ENCODE measurements at regions not wholly inside any gene's neighbourhood (a gene's known extent, or its start where the extent isn't known, plus 50 kb on each side); places are given as distances from the start of the nearest gene placed in this dataset.
"Not testable (repeated sequence)": the region's sequence is repeated elsewhere in the genome, so short reads cannot be mapped to it uniquely, and the experiment has no call there.

DNA sequence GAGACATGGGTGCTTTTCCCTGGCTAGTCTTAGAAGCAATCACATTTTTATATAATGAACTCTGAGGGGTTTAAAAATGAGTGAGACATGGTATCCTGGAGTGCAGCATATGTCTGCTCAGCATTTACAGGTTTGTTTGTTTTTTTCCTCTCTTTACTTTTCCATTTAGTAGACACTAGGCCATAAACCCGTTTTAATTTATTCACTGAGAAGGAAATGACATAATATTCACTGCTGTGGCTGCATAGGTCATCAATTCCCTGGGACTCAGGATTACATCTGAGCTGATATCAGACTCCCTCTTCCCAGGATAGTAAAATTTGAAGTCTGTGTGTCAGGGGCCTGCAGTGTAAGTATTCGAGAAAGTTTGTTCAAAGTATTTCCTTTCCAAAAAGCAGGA is 178.9 kb upstream of the SPRY1 start:
- H3K36me3 Mint-ChIP-seq, result peaks cover 12% of the 10 kb centered on the region
- peaks cover 0 to 2% (median 0%) of the 10 kb centered on the region in 3 donors for H3K9me3 Mint-ChIP-seq
- H3K4me3 Mint-ChIP-seq, result no peak overlapping the region
- H3K4me1 Mint-ChIP-seq, result no peaks in the 10 kb centered on the region
- H3K27me3 Mint-ChIP-seq, result no peaks in the 10 kb centered on the region
- no peak overlapping the region for H3K27ac Mint-ChIP-seq

DNA sequence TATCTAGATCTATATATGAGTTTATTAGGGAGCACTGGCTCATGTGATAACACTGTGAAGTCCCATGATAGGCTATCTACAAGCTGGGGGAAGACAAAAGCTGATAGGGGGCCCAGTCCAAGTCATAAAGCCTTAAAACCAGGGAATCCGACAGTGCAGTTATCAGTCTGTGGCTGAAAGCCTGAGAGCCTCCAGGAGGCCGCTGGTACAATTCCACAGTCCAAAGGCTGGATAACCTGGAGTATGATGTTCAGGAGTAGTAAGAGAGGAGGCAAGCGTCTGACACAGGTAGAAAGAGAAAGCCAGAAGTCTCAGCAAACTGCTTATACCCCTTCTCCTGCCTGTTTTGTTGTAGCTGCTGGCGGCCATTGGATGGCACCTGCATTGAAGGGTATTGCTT is 177.6 kb upstream of the SPRY1 start:
- Mint-ChIP-seq H3K36me3 (peaks cover 17% of the 10 kb centered on the region), H3K4me3 (no peak overlapping the region), H3K27ac (no peak overlapping the region), H3K4me1 (no peaks in the 10 kb centered on the region), H3K9me3 (peaks cover 0 to 7% (median 2%) of the 10 kb centered on the region in 3 donors), H3K27me3 (no peaks in the 10 kb centered on the region)

GRCh38 chr4:123229286-123229685 is 167.3 kb upstream of the SPRY1 start:
- peaks cover 18% of the 10 kb centered on the region for H3K36me3 Mint-ChIP-seq
- no peaks in the 10 kb centered on the region for H3K27me3 Mint-ChIP-seq
- H3K4me3 Mint-ChIP-seq, result no peak overlapping the region
- H3K4me1 Mint-ChIP-seq, result peaks cover 0 to 3% (median 0%) of the 10 kb centered on the region in 3 donors
- H3K9me3 Mint-ChIP-seq, result no peaks in the 10 kb centered on the region
- H3K27ac Mint-ChIP-seq, result no peak overlapping the region

DNA sequence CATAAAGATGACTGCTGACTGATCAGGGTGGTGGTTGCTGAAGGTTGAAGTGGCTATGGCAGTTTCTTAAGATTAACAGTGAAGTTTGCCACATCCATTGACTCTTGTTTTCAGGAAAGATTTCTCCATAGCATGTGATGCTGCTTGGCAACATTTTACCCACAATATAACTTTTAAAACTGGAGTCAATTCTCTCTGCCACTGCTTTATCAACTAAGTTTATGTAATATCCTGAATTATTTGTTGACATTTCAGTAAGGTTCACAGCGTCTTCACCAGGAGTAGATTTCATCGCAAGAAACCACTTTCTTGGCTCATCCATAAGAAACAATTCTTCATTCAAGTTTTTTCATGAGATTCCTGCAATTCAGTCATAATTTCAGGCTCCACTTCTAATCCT is 166.5 kb upstream of the SPRY1 start:
- Mint-ChIP-seq H3K4me1 (peaks cover 0 to 3% (median 0%) of the 10 kb centered on the region in 3 donors), H3K36me3 (peaks cover 20% of the 10 kb centered on the region), H3K9me3 (no peaks in the 10 kb centered on the region), H3K27ac (no peak overlapping the region), H3K27me3 (no peaks in the 10 kb centered on the region), H3K4me3 (no peak overlapping the region)

GRCh38 chr4:123232439-123232838 is 164.2 kb upstream of the SPRY1 start:
- no peaks in the 10 kb centered on the region for H3K27me3 Mint-ChIP-seq
- no peaks in the 10 kb centered on the region for H3K9me3 Mint-ChIP-seq
- H3K4me3 Mint-ChIP-seq, result no peak overlapping the region
- no peak overlapping the region for H3K27ac Mint-ChIP-seq
- peaks cover 0 to 3% (median 0%) of the 10 kb centered on the region in 3 donors for H3K4me1 Mint-ChIP-seq
- H3K36me3 Mint-ChIP-seq, result peaks cover 20% of the 10 kb centered on the region

GRCh38 chr4:123233136-123233768 is 163.3 kb upstream of the SPRY1 start:
- peak overlapping the region in 1 of 3 donors; percentile 22 for H3K27ac Mint-ChIP-seq

GRCh38 chr4:123234955-123235354 is 161.6 kb upstream of the SPRY1 start:
- Mint-ChIP-seq H3K4me1 (peaks cover 0 to 4% (median 0%) of the 10 kb centered on the region in 3 donors), H3K36me3 (peaks cover 20% of the 10 kb centered on the region), H3K27ac (no peak overlapping the region)

More at GRCh38 chr4:123233136-123233768, 163.3 kb upstream of the SPRY1 start:
- no peak overlapping the region for H3K4me3 Mint-ChIP-seq
- peaks cover 20% of the 10 kb centered on the region for H3K36me3 Mint-ChIP-seq
- H3K4me1 Mint-ChIP-seq, result peaks cover 0 to 3% (median 0%) of the 10 kb centered on the region in 3 donors
- H3K27me3 Mint-ChIP-seq, result no peaks in the 10 kb centered on the region
- H3K9me3 Mint-ChIP-seq, result no peaks in the 10 kb centered on the region

GRCh38 chr4:123235431-123235830 is 161.2 kb upstream of the SPRY1 start:
- no peak overlapping the region for H3K4me3 Mint-ChIP-seq
- peaks cover 0 to 4% (median 0%) of the 10 kb centered on the region in 3 donors for H3K4me1 Mint-ChIP-seq
- H3K9me3 Mint-ChIP-seq, result peaks cover 0 to 9% (median 0%) of the 10 kb centered on the region in 3 donors
- H3K27ac Mint-ChIP-seq, result no peak overlapping the region
- H3K36me3 Mint-ChIP-seq, result peaks cover 18% of the 10 kb centered on the region
- H3K27me3 Mint-ChIP-seq, result no peaks in the 10 kb centered on the region

More at GRCh38 chr4:123234955-123235354, 161.6 kb upstream of the SPRY1 start:
- no peak overlapping the region for H3K4me3 Mint-ChIP-seq
- no peaks in the 10 kb centered on the region for H3K27me3 Mint-ChIP-seq
- H3K9me3 Mint-ChIP-seq, result peaks cover 0 to 5% (median 0%) of the 10 kb centered on the region in 3 donors

- Mint-ChIP-seq H3K4me1 (peaks cover 0 to 6% (median 0%) of the 10 kb centered on the region in 3 donors), H3K27ac (no peak overlapping the region), H3K4me3 (no peak overlapping the region), H3K9me3 (peaks cover 0 to 10% (median 3%) of the 10 kb centered on the region in 3 donors), H3K27me3 (no peaks in the 10 kb centered on the region), H3K36me3 (peaks cover 11% of the 10 kb centered on the region)
Observed at GRCh38 chr4:123236606-123237005, 160.0 kb upstream of the SPRY1 start.

- H3K9me3 Mint-ChIP-seq, result peaks cover 2 to 15% (median 8%) of the 10 kb centered on the region in 3 donors
- H3K4me3 Mint-ChIP-seq, H3K36me3 Mint-ChIP-seq, H3K27me3 Mint-ChIP-seq, H3K4me1 Mint-ChIP-seq: not testable (repeated sequence)
- H3K27ac Mint-ChIP-seq, result peak overlapping the region in 2 of 3 donors; percentile 71 to 87
Observed at GRCh38 chr4:123240286-123240685, 156.3 kb upstream of the SPRY1 start.

GRCh38 chr4:123243220-123243619 is 153.4 kb upstream of the SPRY1 start:
- not testable (repeated sequence) for H3K27me3 Mint-ChIP-seq, H3K27ac Mint-ChIP-seq, H3K4me1 Mint-ChIP-seq, H3K4me3 Mint-ChIP-seq, H3K36me3 Mint-ChIP-seq
- peaks cover 2 to 15% (median 8%) of the 10 kb centered on the region in 3 donors for H3K9me3 Mint-ChIP-seq

DNA sequence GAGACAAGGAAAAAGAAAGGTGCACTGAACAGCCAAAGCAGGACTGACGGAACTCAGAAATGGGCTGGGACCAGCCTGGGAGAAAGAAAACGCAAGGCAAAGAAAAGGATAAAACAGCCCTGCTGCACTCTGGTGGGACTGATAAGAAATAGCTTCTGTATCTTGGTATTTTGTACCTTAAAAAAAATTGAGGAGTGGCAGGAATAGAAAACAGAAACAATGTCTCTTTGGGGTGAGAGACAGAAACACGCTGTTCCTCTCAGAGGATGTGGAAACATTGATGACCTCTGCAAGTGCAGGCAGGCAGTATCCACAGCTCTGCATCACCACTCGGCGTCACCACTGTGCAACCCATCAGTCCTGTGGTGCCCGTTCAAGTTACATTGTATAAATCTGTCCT is 152.5 kb upstream of the SPRY1 start:
- Mint-ChIP-seq H3K4me1 (peaks cover 0 to 4% (median 0%) of the 10 kb centered on the region in 3 donors), H3K27ac (no peak overlapping the region), H3K4me3 (no peak overlapping the region), H3K9me3 (peaks cover 2 to 13% (median 8%) of the 10 kb centered on the region in 3 donors), H3K36me3 (no peaks in the 10 kb centered on the region), H3K27me3 (no peaks in the 10 kb centered on the region)

- Mint-ChIP-seq H3K4me3 (no peak overlapping the region), H3K9me3 (peaks cover 2 to 8% (median 5%) of the 10 kb centered on the region in 3 donors)
Observed at GRCh38 chr4:123246085-123246484, 150.5 kb upstream of the SPRY1 start.

DNA sequence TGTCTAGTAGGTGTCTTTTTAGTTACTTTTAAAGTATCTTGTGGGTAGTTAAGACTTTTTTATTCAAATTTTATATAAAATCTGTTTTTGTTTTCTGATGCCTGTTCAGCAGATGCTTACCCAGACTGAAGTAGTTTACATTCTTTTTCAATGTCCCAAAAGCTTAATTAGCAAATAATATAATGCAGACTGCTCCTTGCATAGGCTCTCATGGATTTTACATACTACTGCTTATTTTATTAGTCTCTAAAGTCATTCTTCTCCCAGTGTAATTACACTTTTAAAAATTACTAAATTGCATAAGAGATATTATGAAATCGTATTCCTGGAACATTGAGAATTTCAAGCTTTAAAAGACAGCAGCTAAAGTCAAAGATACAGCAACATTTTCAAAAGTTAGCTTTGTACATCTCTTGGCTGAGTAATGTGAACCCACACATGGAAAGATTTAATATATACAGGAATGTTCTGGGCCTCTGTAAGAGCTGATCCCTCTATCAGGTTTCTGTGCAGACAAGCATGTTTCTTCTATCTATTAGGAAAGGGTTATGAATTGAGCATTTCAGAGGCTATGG is 148.4 kb upstream of the SPRY1 start:
- peaks cover 0 to 2% (median 0%) of the 10 kb centered on the region in 3 donors for H3K4me1 Mint-ChIP-seq
- H3K27me3 Mint-ChIP-seq, result no peaks in the 10 kb centered on the region
- no peak overlapping the region for H3K27ac Mint-ChIP-seq
- peaks cover 6% of the 10 kb centered on the region for H3K36me3 Mint-ChIP-seq
- no peaks in the 10 kb centered on the region for H3K9me3 Mint-ChIP-seq
- no peak overlapping the region for H3K4me3 Mint-ChIP-seq

More at GRCh38 chr4:123246085-123246484, 150.5 kb upstream of the SPRY1 start:
- H3K36me3 Mint-ChIP-seq, result peaks cover under 1% of the 10 kb centered on the region
- H3K4me1 Mint-ChIP-seq, result peaks cover 0 to 4% (median 0%) of the 10 kb centered on the region in 3 donors
- no peaks in the 10 kb centered on the region for H3K27me3 Mint-ChIP-seq
- H3K27ac Mint-ChIP-seq, result no peak overlapping the region

GRCh38 chr4:123249821-123250220 is 146.8 kb upstream of the SPRY1 start:
- Mint-ChIP-seq H3K27me3 (no peaks in the 10 kb centered on the region), H3K4me1 (peaks cover 0 to 1% (median 0%) of the 10 kb centered on the region in 3 donors), H3K9me3 (no peaks in the 10 kb centered on the region), H3K36me3 (peaks cover 6% of the 10 kb centered on the region), H3K4me3 (no peak overlapping the region), H3K27ac (no peak overlapping the region)

- Mint-ChIP-seq H3K9me3 (no peaks in the 10 kb centered on the region), H3K27ac (no peak overlapping the region), H3K4me1 (no peaks in the 10 kb centered on the region), H3K4me3 (no peak overlapping the region), H3K27me3 (no peaks in the 10 kb centered on the region), H3K36me3 (peaks cover 6% of the 10 kb centered on the region)
Observed at GRCh38 chr4:123250843-123251242, 145.8 kb upstream of the SPRY1 start.
